Transverse colon (tissue), 4 donors: ENCODE measurements at regions not wholly inside any gene's neighbourhood (a gene's known extent, or its start where the extent isn't known, plus 50 kb on each side); places are given as distances from the start of the nearest gene placed in this dataset.

Source experiments
- EP300 ChIP-seq: sonication (generic); formaldehyde crosslinking; IDR thresholded peaks from one replicate; pipeline ENCODE4 v1.6.1; 2017; ENCODE audit warnings: antibody characterized with exemption, low read depth
- POLR2A ChIP-seq: fragments of 450-650 bp; IDR thresholded peaks from one replicate; pipeline ENCODE4 v1.6.1; 2016; ENCODE audit warnings: antibody characterized with exemption, mild to moderate bottlenecking, moderate library complexity
- POLR2AphosphoS5 ChIP-seq, 3 donors: sonication (generic); formaldehyde crosslinking; IDR thresholded peaks; one replicate each; pipeline ENCODE4 v1.6.1; 2016; ENCODE audit warnings: antibody characterized with exemption in 3 of 3
- TF ChIP-seq, protein P1 (sequence below), 5 experiments: fragments of 200-600 bp in 3 of 5; fragments of 450-650 bp in 2 of 5; sonication (generic) in 3 of 5; IDR thresholded peaks; 1 replicate in 2 of 5; 2 replicates in 3 of 5; pipeline ENCODE4 v1.5.1; 2016 to 2017; ENCODE audit warnings: antibody characterized with exemption in 5 of 5, inconsistent platforms in 3 of 5, mild to moderate bottlenecking in 2 of 5, moderate library complexity in 1 of 5

DNA sequence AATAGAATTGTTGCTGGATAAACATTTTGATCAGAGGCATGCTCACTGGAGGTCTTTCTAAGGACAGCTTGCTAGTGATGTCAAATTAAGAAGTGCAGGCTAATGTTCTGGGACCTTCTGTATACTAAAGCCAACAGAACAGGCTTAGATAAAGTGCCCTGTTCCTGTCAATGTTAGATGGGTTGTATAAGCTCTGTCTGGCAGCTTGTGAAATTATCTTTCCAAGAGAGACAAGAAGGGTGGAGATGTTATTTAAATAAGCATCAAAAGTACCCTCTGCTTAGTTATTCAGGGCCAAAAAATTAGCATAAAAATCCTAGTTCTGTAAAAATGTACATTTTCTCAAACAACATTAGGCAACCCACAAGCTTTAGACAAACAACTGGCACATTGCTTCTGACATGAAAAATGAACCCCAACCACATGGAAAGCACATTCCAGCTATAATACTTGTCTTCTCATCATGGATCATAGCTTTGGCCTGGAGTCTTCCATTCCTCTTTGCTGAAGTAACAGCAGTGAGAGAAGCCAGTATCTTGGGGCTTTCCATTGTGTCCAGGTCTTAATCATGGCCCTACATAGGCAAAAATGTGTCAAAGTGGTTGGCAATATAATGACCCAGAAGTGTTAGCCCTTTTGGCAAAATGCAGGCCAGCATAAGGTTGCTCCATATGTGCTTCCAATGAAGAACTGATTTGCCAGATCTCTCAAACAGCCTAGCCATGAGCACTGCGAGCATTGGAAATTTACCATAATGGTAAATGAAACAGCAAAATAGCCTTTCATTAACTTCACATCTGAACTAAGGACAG, 478.1 kb upstream of the ZNF804A start:
- TF ChIP-seq, protein P1, sequence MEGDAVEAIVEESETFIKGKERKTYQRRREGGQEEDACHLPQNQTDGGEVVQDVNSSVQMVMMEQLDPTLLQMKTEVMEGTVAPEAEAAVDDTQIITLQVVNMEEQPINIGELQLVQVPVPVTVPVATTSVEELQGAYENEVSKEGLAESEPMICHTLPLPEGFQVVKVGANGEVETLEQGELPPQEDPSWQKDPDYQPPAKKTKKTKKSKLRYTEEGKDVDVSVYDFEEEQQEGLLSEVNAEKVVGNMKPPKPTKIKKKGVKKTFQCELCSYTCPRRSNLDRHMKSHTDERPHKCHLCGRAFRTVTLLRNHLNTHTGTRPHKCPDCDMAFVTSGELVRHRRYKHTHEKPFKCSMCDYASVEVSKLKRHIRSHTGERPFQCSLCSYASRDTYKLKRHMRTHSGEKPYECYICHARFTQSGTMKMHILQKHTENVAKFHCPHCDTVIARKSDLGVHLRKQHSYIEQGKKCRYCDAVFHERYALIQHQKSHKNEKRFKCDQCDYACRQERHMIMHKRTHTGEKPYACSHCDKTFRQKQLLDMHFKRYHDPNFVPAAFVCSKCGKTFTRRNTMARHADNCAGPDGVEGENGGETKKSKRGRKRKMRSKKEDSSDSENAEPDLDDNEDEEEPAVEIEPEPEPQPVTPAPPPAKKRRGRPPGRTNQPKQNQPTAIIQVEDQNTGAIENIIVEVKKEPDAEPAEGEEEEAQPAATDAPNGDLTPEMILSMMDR (IDR thresholded peaks at IDR 0.05): no peak
- TF ChIP-seq POLR2AphosphoS5 (IDR thresholded peaks at IDR 0.05) (no peak), POLR2A (no peak), EP300 (no peak)
